ENCODE measurements at regions not wholly inside any gene's neighbourhood (a gene's known extent, or its start where the extent isn't known, plus 50 kb on each side); places are given as distances from the start of the nearest gene placed in this dataset.

GRCh38 chr20:10741060-10741459 lies 67.3 kb upstream of the JAG1 start (continued):
- no peak for TF ChIP-seq SP1 (IDR thresholded peaks at IDR 0.05; ENCODE audit: low read depth, low read length)
- TF ChIP-seq, protein P1, sequence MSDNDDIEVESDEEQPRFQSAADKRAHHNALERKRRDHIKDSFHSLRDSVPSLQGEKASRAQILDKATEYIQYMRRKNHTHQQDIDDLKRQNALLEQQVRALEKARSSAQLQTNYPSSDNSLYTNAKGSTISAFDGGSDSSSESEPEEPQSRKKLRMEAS (IDR thresholded peaks at IDR 0.05): no peak
- TF ChIP-seq RBBP5 (IDR thresholded peaks at IDR 0.05; ENCODE audit: borderline replicate concordance, low read depth, low read length): no peak
- no peak for TF ChIP-seq FOSL1 (IDR thresholded peaks at IDR 0.05; ENCODE audit: insufficient read depth, low read depth, low read length)
- TF ChIP-seq USF2 (IDR thresholded peaks at IDR 0.05; ENCODE audit: low read length): no peak
- no peak for TF ChIP-seq SIN3A (conservative IDR thresholded peaks at IDR 0.05 in 1 of 2, IDR thresholded peaks at IDR 0.05 in 1 of 2; ENCODE audit: low read depth in 1 of 2, low read length in 2 of 2)

All from H1 (cell line).